ENCODE measurements at regions not wholly inside any gene's neighbourhood (a gene's known extent, or its start where the extent isn't known, plus 50 kb on each side); places are given as distances from the start of the nearest gene placed in this dataset.

DNA sequence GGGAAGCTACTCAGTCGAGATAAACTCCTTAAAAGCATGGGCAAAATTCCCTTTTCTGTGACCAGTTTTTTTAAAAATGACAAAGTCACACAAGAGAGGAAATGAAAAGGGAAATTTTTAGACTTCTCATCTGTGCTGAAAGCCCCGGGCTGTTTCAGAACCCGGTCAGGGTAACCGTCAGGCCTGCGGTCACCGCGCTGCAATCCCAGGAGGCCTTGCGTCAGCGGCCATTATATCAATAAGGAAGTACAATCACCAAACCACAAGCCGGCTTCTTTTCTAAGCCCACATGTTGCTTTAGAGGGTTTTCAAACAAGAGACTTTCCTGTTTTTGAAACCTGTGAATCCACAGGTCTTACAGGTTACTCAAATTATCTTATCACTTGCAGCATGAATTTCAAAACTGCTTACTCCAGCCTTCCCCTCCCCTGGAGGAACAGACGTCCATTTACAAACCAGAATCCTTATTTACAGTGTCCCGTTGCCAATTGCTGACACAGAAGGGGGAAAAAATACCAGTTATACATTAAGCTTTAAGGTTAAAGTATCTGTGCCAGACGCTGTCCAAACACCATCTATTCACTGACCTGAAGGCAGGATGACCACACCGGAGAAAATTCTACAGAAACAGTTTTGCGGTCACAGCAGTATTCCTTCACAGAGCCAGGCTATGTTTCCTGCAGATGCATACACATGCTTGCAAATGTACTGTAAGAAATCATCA, 165.3 kb downstream of the TOMM20 start:
- Histone ChIP-seq H2AFZ (ENCODE audit: low read depth, low read length, poor library complexity, severe bottlenecking) (no peak overlapping the region), H3K4me2 (ENCODE audit: low read length) (no peak overlapping the region), H3K36me3 (ENCODE audit: control insufficient read depth in 1 of 2, insufficient read depth in 2 of 2, low read length in 2 of 2) (no peaks in the 10 kb centered on the region), H4K20me1 (ENCODE audit: insufficient read depth) (no peaks in the 10 kb centered on the region), H3K27ac (ENCODE audit: low read depth, low read length) (no peak overlapping the region), H3K9me2 (ENCODE audit: insufficient read depth) (no peaks in the 10 kb centered on the region), H3K27me3 (ENCODE audit: insufficient read depth, low read length) (no peaks in the 10 kb centered on the region; the same call in 1 of the 2 replicates), H3K9ac (ENCODE audit: low read length) (no peak overlapping the region), H3K4me3 (replicated peaks in 1 of 2; ENCODE audit: low read depth in 1 of 2, low read length in 2 of 2) (no peak overlapping the region), H3K4me1 (ENCODE audit: control insufficient read depth in 1 of 2, insufficient read depth in 2 of 2, low read length in 2 of 2) (peaks cover 0 to 6% of the 10 kb centered on the region in 2 experiments; a peak in 2 of 4 replicates), H3K9me3 (ENCODE audit: control insufficient read depth in 1 of 2, insufficient read depth in 1 of 2, low read depth in 1 of 2, low read length in 2 of 2) (no peaks in the 10 kb centered on the region), H3K79me2 (ENCODE audit: insufficient read depth, low read length) (no peaks in the 10 kb centered on the region)
- no TSS peak for BruUV-seq (replicated peaks)
- ChIA-PET POLR2A (interaction anchor here (1.2 kb wide), 1 partner anchor 12 kb away, joined by 4 read pairs; no protein-coding TSS in a partner anchor), CTCF (no interaction called here), RAD21 (ENCODE audit: low non-redundant PET in 1 of 2, low total read pairs in 2 of 2, uncharacterized antibody in 2 of 2, unreplicated experiment in 2 of 2) (no interaction called here)
- DNase-seq (ENCODE audit: low read depth, low spot score) (no peak), ATAC-seq (no peak)
- intact Hi-C loops (cut with micrococcal nuclease) = no loop called here
- TF ChIP-seq ZFX (IDR thresholded peaks at IDR 0.05) = no peak
- no peak for TF ChIP-seq SRF (IDR thresholded peaks at IDR 0.05; ENCODE audit: low read depth)
- no peak for TF ChIP-seq RAD21 (IDR thresholded peaks at IDR 0.05; ENCODE audit: low read depth)
- no peak for TF ChIP-seq POLR2AphosphoS5 (IDR thresholded peaks at IDR 0.05; ENCODE audit: low read depth, low read length)
- TF ChIP-seq YY1 (IDR thresholded peaks at IDR 0.05; ENCODE audit: extremely low read depth, insufficient replicate concordance, low read depth, low read length) = no peak
- no peak for TF ChIP-seq POLR2A (IDR thresholded peaks at IDR 0.05; ENCODE audit: borderline replicate concordance, extremely low read depth, insufficient read depth, insufficient read length)
- TF ChIP-seq CEBPB (IDR thresholded peaks at IDR 0.05; ENCODE audit: low read depth) = no peak
- no peak for TF ChIP-seq EZH2phosphoT487 (IDR thresholded peaks at IDR 0.05; ENCODE audit: borderline replicate concordance)
- no peak for TF ChIP-seq FOSL1 (IDR thresholded peaks at IDR 0.05; ENCODE audit: low read depth)
- TF ChIP-seq, protein P1, sequence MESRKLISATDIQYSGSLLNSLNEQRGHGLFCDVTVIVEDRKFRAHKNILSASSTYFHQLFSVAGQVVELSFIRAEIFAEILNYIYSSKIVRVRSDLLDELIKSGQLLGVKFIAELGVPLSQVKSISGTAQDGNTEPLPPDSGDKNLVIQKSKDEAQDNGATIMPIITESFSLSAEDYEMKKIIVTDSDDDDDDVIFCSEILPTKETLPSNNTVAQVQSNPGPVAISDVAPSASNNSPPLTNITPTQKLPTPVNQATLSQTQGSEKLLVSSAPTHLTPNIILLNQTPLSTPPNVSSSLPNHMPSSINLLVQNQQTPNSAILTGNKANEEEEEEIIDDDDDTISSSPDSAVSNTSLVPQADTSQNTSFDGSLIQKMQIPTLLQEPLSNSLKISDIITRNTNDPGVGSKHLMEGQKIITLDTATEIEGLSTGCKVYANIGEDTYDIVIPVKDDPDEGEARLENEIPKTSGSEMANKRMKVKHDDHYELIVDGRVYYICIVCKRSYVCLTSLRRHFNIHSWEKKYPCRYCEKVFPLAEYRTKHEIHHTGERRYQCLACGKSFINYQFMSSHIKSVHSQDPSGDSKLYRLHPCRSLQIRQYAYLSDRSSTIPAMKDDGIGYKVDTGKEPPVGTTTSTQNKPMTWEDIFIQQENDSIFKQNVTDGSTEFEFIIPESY (IDR thresholded peaks at IDR 0.05; ENCODE audit: extremely low read depth, insufficient replicate concordance, low read length) = no peak
- TF ChIP-seq SIN3A (IDR thresholded peaks at IDR 0.05; ENCODE audit: low read depth) = no peak
